Testis (tissue), 2 donors: ENCODE measurements at regions not wholly inside any gene's neighbourhood (a gene's known extent, or its start where the extent isn't known, plus 50 kb on each side); places are given as distances from the start of the nearest gene placed in this dataset.

Experiments
- CTCF ChIP-seq, 3 experiments: fragments of 450-650 bp in 2 of 3; fragments of 200-600 bp in 1 of 3; sonication (generic) in 1 of 3; IDR thresholded peaks; one replicate each; pipeline ENCODE4 v1.5.1; 2016 to 2019; ENCODE audit warnings: antibody characterized with exemption in 3 of 3, mild to moderate bottlenecking in 2 of 3, moderate library complexity in 1 of 3
- POLR2A ChIP-seq: fragments of 450-650 bp; IDR thresholded peaks from one replicate; pipeline ENCODE4 v1.6.1; 2017; ENCODE audit warnings: antibody characterized with exemption, mild to moderate bottlenecking, moderate library complexity

- no peak for TF ChIP-seq CTCF (IDR thresholded peaks at IDR 0.05)
- no peak for TF ChIP-seq POLR2A
Observed at GRCh38 chr17:26774291-26775218, 519.4 kb upstream of the WSB1 start.
